ENCODE measurements at regions not wholly inside any gene's neighbourhood (a gene's known extent, or its start where the extent isn't known, plus 50 kb on each side); places are given as distances from the start of the nearest gene placed in this dataset.

DNA sequence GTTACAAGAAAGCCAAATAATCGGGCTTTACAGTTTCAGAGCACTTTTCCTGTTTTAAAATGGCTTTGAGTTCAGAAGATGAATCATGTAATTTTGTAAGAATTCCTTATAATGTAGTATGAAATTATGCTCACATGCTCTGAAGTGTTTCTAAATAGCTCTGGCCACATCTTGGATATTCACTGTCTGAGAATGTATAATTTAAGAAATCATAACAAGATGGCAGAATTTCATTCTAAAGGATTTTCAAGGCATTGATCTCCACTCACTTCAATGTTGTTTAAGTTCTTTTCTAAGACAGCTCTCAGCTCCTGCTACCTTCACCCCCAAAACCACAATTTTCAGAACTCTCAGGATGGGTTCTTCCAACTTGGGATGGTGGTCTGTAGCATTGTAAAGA lies 180.1 kb downstream of the DACT1 start:
- no peak overlapping the region for H2AK5ac ChIP-seq (ENCODE audit: low read depth, low read length)
- H2BK12ac ChIP-seq (ENCODE audit: low read length), result no peak overlapping the region
- no peaks in the 10 kb centered on the region for H3K4me1 ChIP-seq (ENCODE audit: control insufficient read depth in 2 of 2, insufficient read depth in 1 of 2, low read depth in 1 of 2, low read length in 2 of 2)
- H4K91ac ChIP-seq (ENCODE audit: low read depth, low read length, poor library complexity), result no peak overlapping the region
- H3K27me3 ChIP-seq (ENCODE audit: control insufficient read depth in 3 of 3, insufficient read depth in 3 of 3, low read depth in 1 of 3, low read length in 3 of 3), result no peaks in the 10 kb centered on the region
- H2BK15ac ChIP-seq (ENCODE audit: low read length), result no peak overlapping the region
- no peak overlapping the region for H3K4me2 ChIP-seq (ENCODE audit: insufficient read depth, low read length, poor library complexity, severe bottlenecking)
- H2BK120ac ChIP-seq (ENCODE audit: low read depth, low read length), result no peak overlapping the region
- no peak for DNase-seq (ENCODE audit: low spot score)
- H4K8ac ChIP-seq (ENCODE audit: low read depth, low read length), result no peak overlapping the region
- no peaks in the 10 kb centered on the region for H3K36me3 ChIP-seq (replicated peaks in 1 of 2; ENCODE audit: control insufficient read depth in 2 of 2, insufficient read depth in 2 of 2, low read length in 2 of 2)
- peaks cover 0 to 2% of the 10 kb centered on the region in 2 donors for H3K9me3 ChIP-seq (replicated peaks in 1 of 2; ENCODE audit: control insufficient read depth in 2 of 2, insufficient read depth in 1 of 2, low read depth in 1 of 2, low read length in 2 of 2)
- no peak overlapping the region for H3K23ac ChIP-seq (ENCODE audit: low read depth, low read length, poor library complexity)
- WGBS, 2 donors (ENCODE audit: extremely low coverage in 2 of 2, insufficient read length in 2 of 2, insufficient replicate concordance in 1 of 2), result no CpG with 5 or more reads among the region's 1 CpG
- no peak overlapping the region for H3K18ac ChIP-seq (ENCODE audit: low read length)
- no peak overlapping the region for H3K4me3 ChIP-seq (ENCODE audit: low read length in 2 of 2)
- no peak overlapping the region for H3K4ac ChIP-seq (ENCODE audit: low read length)
- no peak overlapping the region for H3K27ac ChIP-seq (replicated peaks; ENCODE audit: low read length)
- H3K79me1 ChIP-seq (ENCODE audit: low read depth, low read length), result no peaks in the 10 kb centered on the region
- no peak overlapping the region for H3K9ac ChIP-seq (ENCODE audit: low read depth, low read length, poor library complexity)
- H3K14ac ChIP-seq (ENCODE audit: low read length), result no peak overlapping the region
- H2BK5ac ChIP-seq (ENCODE audit: low read length), result no peak overlapping the region
- H2AFZ ChIP-seq (ENCODE audit: low read length), result no peak overlapping the region

DNA sequence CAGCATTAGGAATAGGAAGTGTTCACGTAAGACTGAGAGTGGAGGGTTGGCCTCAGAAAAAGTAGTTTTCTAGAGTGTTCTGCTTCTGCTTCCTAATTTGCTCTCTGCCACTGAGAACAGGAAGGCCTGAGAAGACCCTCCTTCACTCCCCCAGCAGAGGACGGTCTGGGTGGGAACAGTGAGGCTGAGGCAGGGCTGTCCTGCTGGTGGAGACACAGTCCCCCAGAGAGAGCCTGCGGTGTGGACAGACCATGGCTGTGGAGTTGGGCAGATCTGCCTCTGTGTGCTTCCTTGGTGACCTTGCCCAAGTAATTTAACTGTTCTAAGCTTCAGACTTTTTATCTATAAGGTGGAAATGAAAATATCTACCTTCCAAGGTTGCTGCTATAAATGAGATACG lies 182.3 kb downstream of the DACT1 start:
- H3K4me3 ChIP-seq (ENCODE audit: low read length in 2 of 2), result no peak overlapping the region
- no peak overlapping the region for H4K8ac ChIP-seq (ENCODE audit: low read depth, low read length)
- H3K4ac ChIP-seq (ENCODE audit: low read length), result no peak overlapping the region
- no peak overlapping the region for H3K4me2 ChIP-seq (ENCODE audit: insufficient read depth, low read length, poor library complexity, severe bottlenecking)
- H2AK5ac ChIP-seq (ENCODE audit: low read depth, low read length), result no peak overlapping the region
- H2AFZ ChIP-seq (ENCODE audit: low read length), result no peak overlapping the region
- H3K79me1 ChIP-seq (ENCODE audit: low read depth, low read length), result no peaks in the 10 kb centered on the region
- no peak overlapping the region for H2BK120ac ChIP-seq (ENCODE audit: low read depth, low read length)
- H3K4me1 ChIP-seq (ENCODE audit: control insufficient read depth in 2 of 2, insufficient read depth in 1 of 2, low read depth in 1 of 2, low read length in 2 of 2), result no peaks in the 10 kb centered on the region
- H3K9me3 ChIP-seq (replicated peaks in 1 of 2; ENCODE audit: control insufficient read depth in 2 of 2, insufficient read depth in 1 of 2, low read depth in 1 of 2, low read length in 2 of 2), result no peaks in the 10 kb centered on the region
- H3K9ac ChIP-seq (ENCODE audit: low read depth, low read length, poor library complexity), result no peak overlapping the region
- no CpG with 5 or more reads among the region's 4 CpGs for WGBS, 2 donors (ENCODE audit: extremely low coverage in 2 of 2, insufficient read length in 2 of 2, insufficient replicate concordance in 1 of 2)
- no peak overlapping the region for H4K91ac ChIP-seq (ENCODE audit: low read depth, low read length, poor library complexity)
- H3K36me3 ChIP-seq (replicated peaks in 1 of 2; ENCODE audit: control insufficient read depth in 2 of 2, insufficient read depth in 2 of 2, low read length in 2 of 2), result no peaks in the 10 kb centered on the region
- no peak overlapping the region for H2BK12ac ChIP-seq (ENCODE audit: low read length)
- no peak overlapping the region for H3K14ac ChIP-seq (ENCODE audit: low read length)
- H2BK5ac ChIP-seq (ENCODE audit: low read length), result no peak overlapping the region
- no peak for DNase-seq (ENCODE audit: low spot score)
- H3K27me3 ChIP-seq (ENCODE audit: control insufficient read depth in 3 of 3, insufficient read depth in 3 of 3, low read depth in 1 of 3, low read length in 3 of 3), result no peaks in the 10 kb centered on the region
- no peak overlapping the region for H2BK15ac ChIP-seq (ENCODE audit: low read length)
- no peak overlapping the region for H3K23ac ChIP-seq (ENCODE audit: low read depth, low read length, poor library complexity)
- no peak overlapping the region for H3K18ac ChIP-seq (ENCODE audit: low read length)
- H3K27ac ChIP-seq (replicated peaks; ENCODE audit: low read length), result no peak overlapping the region

DNA sequence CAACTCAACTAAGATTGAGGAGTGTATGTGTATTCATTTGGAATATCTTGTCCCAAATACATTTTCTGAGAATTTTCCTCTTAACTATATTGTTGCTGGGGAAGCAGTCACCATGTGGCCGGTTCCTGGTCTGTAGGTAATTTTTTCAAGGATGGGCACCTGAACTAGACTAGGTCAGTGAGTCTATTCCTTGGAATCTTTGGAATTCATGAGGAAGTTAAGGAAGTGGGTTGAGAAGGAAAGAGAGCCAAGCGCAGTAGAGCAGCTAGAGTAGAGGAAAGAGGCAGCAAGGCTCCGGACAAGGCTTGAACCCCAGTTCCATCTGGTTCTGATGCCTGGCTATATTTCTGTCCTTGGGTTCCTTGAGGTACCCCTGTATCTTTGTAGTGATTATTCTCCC lies 183.7 kb downstream of the DACT1 start:
- Histone ChIP-seq H3K79me1 (ENCODE audit: low read depth, low read length) (no peaks in the 10 kb centered on the region), H3K9ac (ENCODE audit: low read depth, low read length, poor library complexity) (no peak overlapping the region), H3K4me1 (ENCODE audit: control insufficient read depth in 2 of 2, insufficient read depth in 1 of 2, low read depth in 1 of 2, low read length in 2 of 2) (no peaks in the 10 kb centered on the region), H2BK5ac (ENCODE audit: low read length) (no peak overlapping the region), H3K23ac (ENCODE audit: low read depth, low read length, poor library complexity) (no peak overlapping the region), H3K27me3 (ENCODE audit: control insufficient read depth in 3 of 3, insufficient read depth in 3 of 3, low read depth in 1 of 3, low read length in 3 of 3) (no peaks in the 10 kb centered on the region), H3K14ac (ENCODE audit: low read length) (no peak overlapping the region), H3K4ac (ENCODE audit: low read length) (no peak overlapping the region), H4K91ac (ENCODE audit: low read depth, low read length, poor library complexity) (no peak overlapping the region), H2BK120ac (ENCODE audit: low read depth, low read length) (no peak overlapping the region), H2BK12ac (ENCODE audit: low read length) (no peak overlapping the region), H3K4me2 (ENCODE audit: insufficient read depth, low read length, poor library complexity, severe bottlenecking) (no peak overlapping the region), H3K27ac (replicated peaks; ENCODE audit: low read length) (no peak overlapping the region), H3K9me3 (replicated peaks in 1 of 2; ENCODE audit: control insufficient read depth in 2 of 2, insufficient read depth in 1 of 2, low read depth in 1 of 2, low read length in 2 of 2) (no peaks in the 10 kb centered on the region), H2AK5ac (ENCODE audit: low read depth, low read length) (no peak overlapping the region), H2AFZ (ENCODE audit: low read length) (no peak overlapping the region), H4K8ac (ENCODE audit: low read depth, low read length) (no peak overlapping the region), H3K18ac (ENCODE audit: low read length) (no peak overlapping the region), H3K36me3 (replicated peaks in 1 of 2; ENCODE audit: control insufficient read depth in 2 of 2, insufficient read depth in 2 of 2, low read length in 2 of 2) (no peaks in the 10 kb centered on the region), H3K4me3 (ENCODE audit: low read length in 2 of 2) (no peak overlapping the region), H2BK15ac (ENCODE audit: low read length) (no peak overlapping the region)
- DNase-seq (ENCODE audit: low spot score), result no peak
- WGBS, 2 donors (ENCODE audit: extremely low coverage in 2 of 2, insufficient read length in 2 of 2, insufficient replicate concordance in 1 of 2), result no CpG with 5 or more reads among the region's 3 CpGs

DNA sequence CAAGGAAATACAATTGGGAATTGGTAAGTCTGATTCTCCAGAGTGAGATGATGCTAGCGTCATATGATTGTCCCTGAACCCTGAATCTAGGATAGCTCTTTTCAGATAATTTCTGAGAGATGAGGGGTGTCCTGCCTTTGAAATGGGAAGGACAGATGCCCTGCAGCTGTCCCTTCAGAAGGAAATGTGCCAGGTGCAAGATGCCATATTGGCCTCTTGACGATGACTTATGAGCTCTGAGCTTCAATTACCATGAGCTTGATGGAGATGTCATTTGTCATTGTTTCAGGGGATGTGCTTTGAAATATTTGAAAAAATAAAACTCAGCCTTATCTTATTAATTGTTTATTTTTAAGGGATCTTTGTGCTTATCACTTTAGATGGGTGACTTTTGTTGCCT lies 185.1 kb downstream of the DACT1 start:
- no peak overlapping the region for H3K4me3 ChIP-seq (ENCODE audit: low read length in 2 of 2)
- H3K27me3 ChIP-seq (ENCODE audit: control insufficient read depth in 3 of 3, insufficient read depth in 3 of 3, low read depth in 1 of 3, low read length in 3 of 3), result no peaks in the 10 kb centered on the region
- no peak overlapping the region for H3K23ac ChIP-seq (ENCODE audit: low read depth, low read length, poor library complexity)
- no peak overlapping the region for H3K18ac ChIP-seq (ENCODE audit: low read length)
- H3K9me3 ChIP-seq (replicated peaks in 1 of 2; ENCODE audit: control insufficient read depth in 2 of 2, insufficient read depth in 1 of 2, low read depth in 1 of 2, low read length in 2 of 2), result peaks cover 0 to 5% of the 10 kb centered on the region in 2 donors
- H4K8ac ChIP-seq (ENCODE audit: low read depth, low read length), result no peak overlapping the region
- H3K4ac ChIP-seq (ENCODE audit: low read length), result no peak overlapping the region
- no peak overlapping the region for H2BK12ac ChIP-seq (ENCODE audit: low read length)
- H3K36me3 ChIP-seq (replicated peaks in 1 of 2; ENCODE audit: control insufficient read depth in 2 of 2, insufficient read depth in 2 of 2, low read length in 2 of 2), result no peaks in the 10 kb centered on the region
- H2BK120ac ChIP-seq (ENCODE audit: low read depth, low read length), result no peak overlapping the region
- no peaks in the 10 kb centered on the region for H3K4me1 ChIP-seq (ENCODE audit: control insufficient read depth in 2 of 2, insufficient read depth in 1 of 2, low read depth in 1 of 2, low read length in 2 of 2)
- H3K9ac ChIP-seq (ENCODE audit: low read depth, low read length, poor library complexity), result no peak overlapping the region
- H3K14ac ChIP-seq (ENCODE audit: low read length), result no peak overlapping the region
- no CpG with 5 or more reads among the region's 2 CpGs for WGBS, 2 donors (ENCODE audit: extremely low coverage in 2 of 2, insufficient read length in 2 of 2, insufficient replicate concordance in 1 of 2)
- H2BK15ac ChIP-seq (ENCODE audit: low read length), result no peak overlapping the region
- no peak overlapping the region for H2AK5ac ChIP-seq (ENCODE audit: low read depth, low read length)
- no peak overlapping the region for H4K91ac ChIP-seq (ENCODE audit: low read depth, low read length, poor library complexity)
- no peak overlapping the region for H3K27ac ChIP-seq (replicated peaks; ENCODE audit: low read length)
- H2AFZ ChIP-seq (ENCODE audit: low read length), result no peak overlapping the region
- no peak for DNase-seq (ENCODE audit: low spot score)
- no peaks in the 10 kb centered on the region for H3K79me1 ChIP-seq (ENCODE audit: low read depth, low read length)
- H3K4me2 ChIP-seq (ENCODE audit: insufficient read depth, low read length, poor library complexity, severe bottlenecking), result no peak overlapping the region
- H2BK5ac ChIP-seq (ENCODE audit: low read length), result no peak overlapping the region

All from neuronal stem cell (in vitro differentiated cells).